Natural killer cell (primary cell): ENCODE measurements at regions not wholly inside any gene's neighbourhood (a gene's known extent, or its start where the extent isn't known, plus 50 kb on each side); places are given as distances from the start of the nearest gene placed in this dataset.

Experiments
- ATAC-seq, 3 donors: fragments of 150-1000 bp in 2 of 3; fragments of 200-7000 bp in 1 of 3; cut with Tn5 transposase; 1 replicate in 1 of 3; 2 replicates in 2 of 3; pipeline ENCODE4 v1.10.0; 2021; ENCODE audit warnings: mild to moderate bottlenecking in 2 of 3, moderate library complexity in 2 of 3
- DNase-seq, 2 donors: peaks; one replicate each; pipeline versions ENCODE4 v3.0.0 to v3.0.0-alpha.2; 2013 to 2021; ENCODE audit warnings: mixed read lengths in 1 of 2
- H3K27ac ChIP-seq: one replicate; pipeline ENCODE4 v1.5.1; 2013; ENCODE audit warnings: mild to moderate bottlenecking, low read length
- H3K27me3 ChIP-seq: one replicate; pipeline ENCODE4 v1.6.1; 2013; ENCODE audit warnings: low read length; ENCODE audit not compliant: control insufficient read depth, insufficient read depth
- H3K36me3 ChIP-seq: one replicate; pipeline ENCODE4 v1.6.1; 2013; ENCODE audit warnings: low read length; ENCODE audit not compliant: control insufficient read depth, insufficient read depth
- H3K4me1 ChIP-seq: one replicate; pipeline ENCODE4 v1.6.1; 2013; ENCODE audit warnings: low read length; ENCODE audit not compliant: control insufficient read depth, insufficient read depth
- H3K4me3 ChIP-seq: one replicate; pipeline ENCODE4 v1.5.1; 2013; ENCODE audit warnings: low read length
- H3K9me3 ChIP-seq: one replicate; pipeline ENCODE4 v1.6.1; 2013; ENCODE audit warnings: low read length; ENCODE audit not compliant: control insufficient read depth, insufficient read depth
- H3K27ac Mint-ChIP-seq, 2 donors: one replicate each; pipeline ENCODE4 v1.8.0; 2022; ENCODE audit warnings: mild to moderate bottlenecking in 2 of 2, mixed read lengths in 2 of 2, moderate library complexity in 1 of 2
- H3K27me3 Mint-ChIP-seq, 2 donors: one replicate each; pipeline ENCODE4 v1.8.0; 2022; ENCODE audit warnings: low read depth in 2 of 2, mixed read lengths in 2 of 2
- H3K36me3 Mint-ChIP-seq: one replicate; pipeline ENCODE4 v1.8.0; 2022; ENCODE audit warnings: mixed read lengths
- H3K4me1 Mint-ChIP-seq, 2 donors: one replicate each; pipeline ENCODE4 v1.8.0; 2022; ENCODE audit warnings: mixed read lengths in 2 of 2
- H3K4me3 Mint-ChIP-seq: one replicate; pipeline ENCODE4 v1.8.0; 2022; ENCODE audit warnings: mild to moderate bottlenecking, moderate library complexity, mixed read lengths
- H3K9me3 Mint-ChIP-seq, 2 donors: one replicate each; pipeline ENCODE4 v1.8.0; 2022; ENCODE audit warnings: mixed read lengths in 2 of 2
- WGBS: methylation state at CpG from one replicate; pipeline ENCODE4 v1.1.7; 2013; ENCODE audit warnings: missing lambda C conversion rate; ENCODE audit not compliant: insufficient coverage; 5-methylcytosine and 5-hydroxymethylcytosine counted together
- intact Hi-C: fragments of 100-400 bp; cut with micrococcal nuclease; formaldehyde crosslinking; loops from one replicate; pipeline ENCODE4 v1.14.2; 2022
- TF ChIP-seq, protein P1 (sequence below): fragments of 200-600 bp; IDR thresholded peaks from one replicate; pipeline ENCODE4 v1.8.0; 2022; ENCODE audit warnings: antibody characterized with exemption

DNA sequence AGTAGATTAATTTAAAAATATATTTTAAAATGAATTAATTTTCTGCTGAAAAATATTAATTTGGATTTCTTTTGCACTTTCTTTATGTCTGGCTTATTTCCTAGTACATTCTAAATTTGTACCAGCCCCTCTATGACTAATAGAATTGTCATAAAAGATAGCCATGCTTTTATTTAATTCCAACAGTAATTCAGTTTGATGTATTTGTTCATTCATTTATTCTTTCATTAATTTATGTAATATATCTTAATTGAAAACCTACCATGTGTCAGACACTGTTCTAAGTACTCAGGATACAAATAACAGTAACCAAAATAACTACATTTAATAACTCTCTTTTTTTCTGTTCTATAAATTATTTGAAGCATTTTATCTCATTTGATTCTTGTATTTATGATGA is 264.0 kb upstream of the CCDC179 start:
- H3K27ac ChIP-seq = no peak overlapping the region
- no peaks in the 10 kb centered on the region for H3K27me3 ChIP-seq
- Mint-ChIP-seq H3K36me3 (no peaks in the 10 kb centered on the region), H3K4me3 (no peak overlapping the region), H3K4me1 (peaks cover under 1 to 4% of the 10 kb centered on the region in 2 donors), H3K9me3 (no peaks in the 10 kb centered on the region), H3K27ac (no peak overlapping the region), H3K27me3 (no peaks in the 10 kb centered on the region)
- H3K4me1 ChIP-seq = no peaks in the 10 kb centered on the region
- no peak for DNase-seq
- intact Hi-C loops = no loop called here
- no peak overlapping the region for H3K4me3 ChIP-seq
- no peaks in the 10 kb centered on the region for H3K9me3 ChIP-seq
- TF ChIP-seq, protein P1, sequence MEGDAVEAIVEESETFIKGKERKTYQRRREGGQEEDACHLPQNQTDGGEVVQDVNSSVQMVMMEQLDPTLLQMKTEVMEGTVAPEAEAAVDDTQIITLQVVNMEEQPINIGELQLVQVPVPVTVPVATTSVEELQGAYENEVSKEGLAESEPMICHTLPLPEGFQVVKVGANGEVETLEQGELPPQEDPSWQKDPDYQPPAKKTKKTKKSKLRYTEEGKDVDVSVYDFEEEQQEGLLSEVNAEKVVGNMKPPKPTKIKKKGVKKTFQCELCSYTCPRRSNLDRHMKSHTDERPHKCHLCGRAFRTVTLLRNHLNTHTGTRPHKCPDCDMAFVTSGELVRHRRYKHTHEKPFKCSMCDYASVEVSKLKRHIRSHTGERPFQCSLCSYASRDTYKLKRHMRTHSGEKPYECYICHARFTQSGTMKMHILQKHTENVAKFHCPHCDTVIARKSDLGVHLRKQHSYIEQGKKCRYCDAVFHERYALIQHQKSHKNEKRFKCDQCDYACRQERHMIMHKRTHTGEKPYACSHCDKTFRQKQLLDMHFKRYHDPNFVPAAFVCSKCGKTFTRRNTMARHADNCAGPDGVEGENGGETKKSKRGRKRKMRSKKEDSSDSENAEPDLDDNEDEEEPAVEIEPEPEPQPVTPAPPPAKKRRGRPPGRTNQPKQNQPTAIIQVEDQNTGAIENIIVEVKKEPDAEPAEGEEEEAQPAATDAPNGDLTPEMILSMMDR = no peak
- ATAC-seq = no peak
- H3K36me3 ChIP-seq = no peaks in the 10 kb centered on the region

DNA sequence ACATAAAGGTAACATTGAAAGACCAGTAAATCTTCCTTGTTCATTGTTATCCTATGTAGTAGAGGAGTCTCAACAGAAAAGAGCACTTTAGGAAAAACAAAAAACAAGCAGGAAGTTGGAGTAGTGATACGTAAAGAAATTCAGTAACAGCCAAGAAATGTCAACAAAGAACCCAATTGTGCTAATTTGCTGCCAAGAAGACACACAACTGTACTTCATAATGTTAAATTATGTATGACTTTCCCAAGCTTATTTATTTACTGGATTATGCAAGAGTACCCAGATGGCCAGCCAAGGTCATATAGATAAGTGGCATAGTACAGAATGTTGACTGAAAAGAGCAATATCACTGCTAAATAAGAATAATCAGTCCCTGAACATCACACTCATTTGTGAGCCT is 264.7 kb upstream of the CCDC179 start:
- intact Hi-C loops = no loop called here
- TF ChIP-seq, protein P1 = no peak
- Histone ChIP-seq H3K4me3 (no peak overlapping the region), H3K9me3 (no peaks in the 10 kb centered on the region), H3K27ac (no peak overlapping the region), H3K27me3 (no peaks in the 10 kb centered on the region), H3K4me1 (no peaks in the 10 kb centered on the region), H3K36me3 (no peaks in the 10 kb centered on the region)
- Mint-ChIP-seq H3K4me3 (no peak overlapping the region), H3K36me3 (no peaks in the 10 kb centered on the region), H3K4me1 (peaks cover 8 to 11% of the 10 kb centered on the region in 2 donors), H3K9me3 (no peaks in the 10 kb centered on the region), H3K27me3 (no peaks in the 10 kb centered on the region), H3K27ac (no peak overlapping the region)
- WGBS = 100% methylated on average over 1 of the region's 1 CpG
- DNase-seq = no peak
- ATAC-seq = no peak

DNA sequence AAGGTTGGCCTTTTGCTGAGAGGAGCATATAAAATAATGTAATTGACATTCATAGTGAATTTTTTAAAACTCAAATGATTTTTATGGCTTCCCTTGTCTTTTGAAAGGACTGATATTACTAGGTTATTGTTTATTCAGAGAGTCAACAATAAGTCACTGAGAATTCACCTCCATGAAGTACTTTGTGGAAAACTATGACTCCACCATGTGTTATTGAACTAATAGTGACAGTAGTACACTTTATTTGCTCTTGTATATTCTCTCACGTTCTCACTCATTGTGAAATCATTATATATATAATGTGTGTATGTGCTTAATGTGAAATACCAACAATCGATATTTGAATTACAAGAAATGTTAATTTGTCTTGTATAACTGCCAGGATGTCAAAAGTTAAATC is 267.4 kb upstream of the CCDC179 start:
- intact Hi-C loops = no loop called here
- no peaks in the 10 kb centered on the region for H3K9me3 ChIP-seq
- no peaks in the 10 kb centered on the region for H3K4me1 ChIP-seq
- WGBS = no CpG with 5 or more reads among the region's 2 CpGs
- no peaks in the 10 kb centered on the region for H3K27me3 Mint-ChIP-seq
- no peak for ATAC-seq
- TF ChIP-seq, protein P1 = no peak
- H3K4me3 Mint-ChIP-seq = no peak overlapping the region
- H3K27ac Mint-ChIP-seq = no peak overlapping the region
- H3K4me3 ChIP-seq = no peak overlapping the region
- peaks cover 11 to 17% of the 10 kb centered on the region in 2 donors for H3K4me1 Mint-ChIP-seq
- DNase-seq = no peak
- peaks cover 13% of the 10 kb centered on the region for H3K36me3 Mint-ChIP-seq
- no peaks in the 10 kb centered on the region for H3K27me3 ChIP-seq
- H3K27ac ChIP-seq = no peak overlapping the region
- peaks cover 6 to 7% of the 10 kb centered on the region in 2 donors for H3K9me3 Mint-ChIP-seq
- H3K36me3 ChIP-seq = no peaks in the 10 kb centered on the region

DNA sequence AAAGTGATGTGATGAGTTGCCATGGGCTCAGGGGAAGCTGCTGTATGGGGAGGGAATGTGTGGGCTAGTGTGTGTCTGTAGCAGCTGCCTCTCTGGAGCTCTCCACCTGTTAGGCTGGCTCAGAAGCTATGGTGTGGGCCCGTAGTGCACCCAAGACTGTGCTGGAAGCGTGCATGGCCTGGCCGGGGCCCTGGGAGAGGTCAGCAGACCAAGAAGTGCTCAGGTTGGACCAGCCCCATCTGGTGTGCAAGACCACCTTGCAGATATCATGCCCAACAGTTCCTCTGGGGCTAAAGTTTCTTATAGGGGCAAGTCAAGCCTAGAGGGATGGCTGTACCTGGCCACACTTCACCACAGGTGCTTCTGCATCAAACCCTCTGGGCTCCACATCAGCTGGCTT is 274.4 kb upstream of the CCDC179 start:
- DNase-seq = no peak
- no peak overlapping the region for H3K4me3 Mint-ChIP-seq

More for the DNA sequence above, 274.4 kb upstream of the CCDC179 start:
- WGBS = 91% methylated on average over 3 of the region's 3 CpGs
- TF ChIP-seq, protein P1 = no peak
- Mint-ChIP-seq H3K27ac (no peak overlapping the region), H3K9me3 (peaks cover 12 to 13% of the 10 kb centered on the region in 2 donors), H3K4me1 (peaks cover 3 to 13% of the 10 kb centered on the region in 2 donors), H3K27me3 (peaks cover 0 to 5% of the 10 kb centered on the region in 2 donors), H3K36me3 (peaks cover 29% of the 10 kb centered on the region)
- no peak overlapping the region for H3K27ac ChIP-seq
- no peaks in the 10 kb centered on the region for H3K36me3 ChIP-seq
- intact Hi-C loops = no loop called here
- H3K27me3 ChIP-seq = no peaks in the 10 kb centered on the region
- H3K4me3 ChIP-seq = no peak overlapping the region
- peaks cover 6% of the 10 kb centered on the region for H3K9me3 ChIP-seq
- no peaks in the 10 kb centered on the region for H3K4me1 ChIP-seq
- no peak for ATAC-seq
